Panc1 (cell line): ENCODE measurements at regions not wholly inside any gene's neighbourhood (a gene's known extent, or its start where the extent isn't known, plus 50 kb on each side); places are given as distances from the start of the nearest gene placed in this dataset.

ENCODE experiments used
- ATAC-seq: fragments of 200-7000 bp; cut with Tn5 transposase; 2 replicates; pipeline ENCODE4 v1.9.1; 2020; ENCODE audit warnings: mild to moderate bottlenecking, moderate library complexity
- BruUV-seq: library from RNA; stranded (reverse); fragments of 400-500 nt; replicated peaks from 2 replicates; lab custom pipeline; 2021; lab: Mats Ljungman, UMichigan
- CTCF ChIA-PET: fragments of 300-600 bp; sonication (Branson Sonifier 250); formaldehyde crosslinking; loops from one replicate; lab custom pipeline; 2022; ENCODE audit warnings: antibody characterized with exemption; lab: Charles Lee
- POLR2A ChIA-PET: fragments of 300-600 bp; sonication (Branson Sonifier 250); formaldehyde crosslinking; loops from one replicate; lab custom pipeline; 2022; ENCODE audit warnings: antibody characterized with exemption; lab: Charles Lee
- DNase-seq: peaks from one replicate; pipeline ENCODE4 v3.0.0-alpha.2; 2010; ENCODE audit warnings: low read depth, low spot score
- H3K27ac ChIP-seq: 2 replicates; pipeline ENCODE4 v1.5.1; 2011; ENCODE audit warnings: mild to moderate bottlenecking, low read length, inconsistent platforms
- H3K27me3 ChIP-seq: fragments of 200-500 bp; sonication (Bioruptor generic); 2 replicates; pipeline ENCODE4 v1.6.0; 2014; ENCODE audit warnings: low read length, inconsistent platforms; ENCODE audit not compliant: control insufficient read depth, insufficient read depth
- H3K36me3 ChIP-seq: fragments of 200-500 bp; sonication (Bioruptor generic); 2 replicates; pipeline ENCODE4 v1.5.1; 2014; ENCODE audit warnings: inconsistent platforms, mild to moderate bottlenecking, low read length, moderate library complexity; ENCODE audit not compliant: control insufficient read depth, insufficient read depth
- H3K4me1 ChIP-seq: 2 replicates; pipeline ENCODE4 v1.5.1; 2011; ENCODE audit warnings: inconsistent platforms, mild to moderate bottlenecking, low read length, moderate library complexity; ENCODE audit not compliant: control insufficient read depth, insufficient read depth
- H3K4me3 ChIP-seq, 2 experiments: 2 replicates each; pipeline ENCODE4 v1.5.1; 2011 to 2012; ENCODE audit warnings: low read depth in 2 of 2, low read length in 2 of 2, mild to moderate bottlenecking in 2 of 2, inconsistent platforms in 1 of 2, moderate library complexity in 1 of 2
- H3K9me3 ChIP-seq: fragments of 200-500 bp; sonication (Bioruptor generic); 2 replicates; pipeline ENCODE4 v1.5.1; 2014; ENCODE audit warnings: low read depth, mild to moderate bottlenecking, inconsistent platforms, low read length, moderate library complexity; ENCODE audit not compliant: control insufficient read depth, insufficient read depth
- CTCF ChIP-seq: fragments of 450-650 bp; IDR thresholded peaks from 2 replicates; pipeline ENCODE4 v1.5.1; 2017; ENCODE audit warnings: mild to moderate bottlenecking
- POLR2AphosphoS5 ChIP-seq: IDR thresholded peaks from 2 replicates; pipeline ENCODE4 v1.6.1; 2012; ENCODE audit warnings: mild to moderate bottlenecking, low read depth, low read length, moderate library complexity
- REST ChIP-seq, 2 experiments: IDR thresholded peaks; 2 replicates each; pipeline ENCODE4 v1.6.1; 2011 to 2012; ENCODE audit warnings: low read depth in 2 of 2, control low read depth in 1 of 2, low read length in 1 of 2, mild to moderate bottlenecking in 1 of 2, moderate library complexity in 1 of 2; ENCODE audit not compliant: insufficient read depth in 1 of 2
- SIN3A ChIP-seq: IDR thresholded peaks from 2 replicates; pipeline ENCODE4 v1.6.1; 2012; ENCODE audit warnings: low read depth, mild to moderate bottlenecking, low read length, moderate library complexity, borderline replicate concordance; ENCODE audit not compliant: insufficient read depth
- TCF7L2 ChIP-seq: IDR thresholded peaks from 2 replicates; pipeline ENCODE4 v1.6.1; 2011; ENCODE audit warnings: mild to moderate bottlenecking, low read depth, low read length, inconsistent platforms
- in situ Hi-C: cut with HindIII; loops from 2 replicates; pipeline ENCODE4 v1.10.0; 2016; ENCODE audit warnings: low sequenced_read_pairs, low pct_unique_long_range_greater_than_20kb
- intact Hi-C: fragments of 100-400 bp; cut with micrococcal nuclease; formaldehyde crosslinking; loops from one replicate; pipeline ENCODE4 v1.10.0; 2022; ENCODE audit not compliant: unreplicated experiment

- ATAC-seq = no peak
Observed at GRCh38 chr4:129208481-129208880, 112.5 kb downstream of the C4orf33 start.

GRCh38 chr4:129213692-129214091, 117.7 kb downstream of the C4orf33 start:
- Histone ChIP-seq H3K4me3 (no peak overlapping the region), H3K27ac (no peak overlapping the region), H3K9me3 (no peaks in the 10 kb centered on the region), H3K4me1 (no peaks in the 10 kb centered on the region), H3K36me3 (no peaks in the 10 kb centered on the region), H3K27me3 (no peaks in the 10 kb centered on the region)
- no TSS peak for BruUV-seq
- DNase-seq (no peak), ATAC-seq (no peak)
- ChIA-PET POLR2A (no interaction called here), CTCF (no interaction called here)
- TF ChIP-seq POLR2AphosphoS5 (no peak), TCF7L2 (no peak), REST (IDR thresholded peaks at IDR 0.05; ENCODE audit: insufficient read depth in 1 of 2, low read depth in 2 of 2, low read length in 1 of 2) (no peak), CTCF (no peak), SIN3A (no peak)
- intact Hi-C loops = no loop called here
- in situ Hi-C loops = no loop called here

More at GRCh38 chr4:129208481-129208880, 112.5 kb downstream of the C4orf33 start:
- no peak for DNase-seq
- intact Hi-C loops = no loop called here
- H3K27ac ChIP-seq = no peak overlapping the region
- in situ Hi-C loops = no loop called here
- BruUV-seq = no TSS peak
- no peak for TF ChIP-seq SIN3A
- no peak for TF ChIP-seq CTCF
- H3K4me1 ChIP-seq = no peaks in the 10 kb centered on the region
- ChIA-PET CTCF (no interaction called here), POLR2A (no interaction called here)
- H3K36me3 ChIP-seq = no peaks in the 10 kb centered on the region
- no peak overlapping the region for H3K4me3 ChIP-seq
- H3K9me3 ChIP-seq = no peaks in the 10 kb centered on the region
- H3K27me3 ChIP-seq = no peaks in the 10 kb centered on the region
